Ishikawa (cell line): ENCODE measurements at regions not wholly inside any gene's neighbourhood (a gene's known extent, or its start where the extent isn't known, plus 50 kb on each side); places are given as distances from the start of the nearest gene placed in this dataset.

Experiments
- CEBPB ChIP-seq: IDR thresholded peaks from 2 replicates; pipeline ENCODE4 v1.6.1; 2012
- EP300 ChIP-seq: IDR thresholded peaks from 2 replicates; pipeline ENCODE4 v1.6.1; 2012; ENCODE audit warnings: borderline replicate concordance
- FOXM1 ChIP-seq: IDR thresholded peaks from 2 replicates; pipeline ENCODE4 v1.6.1; 2012; ENCODE audit warnings: low read depth, borderline replicate concordance
- RAD21 ChIP-seq: IDR thresholded peaks from 2 replicates; pipeline ENCODE4 v1.6.1; 2012; ENCODE audit warnings: low read depth
- TCF12 ChIP-seq: IDR thresholded peaks from 2 replicates; pipeline ENCODE4 v1.6.1; 2012; ENCODE audit warnings: low read depth
- YY1 ChIP-seq: IDR thresholded peaks from 2 replicates; pipeline ENCODE4 v1.6.1; 2012; ENCODE audit warnings: low read depth

- TF ChIP-seq CEBPB (no peak), FOXM1 (no peak), YY1 (no peak), EP300 (no peak), TCF12 (no peak), RAD21 (no peak)
Measured at GRCh38 chr3:72474775-72475174, 373.5 kb downstream of the SHQ1 start.
